Neutrophil (primary cell): ENCODE measurements at regions not wholly inside any gene's neighbourhood (a gene's known extent, or its start where the extent isn't known, plus 50 kb on each side); places are given as distances from the start of the nearest gene placed in this dataset.

Source experiments
- H3K27ac ChIP-seq: fragments of 200-600 bp; sonication (generic); 2 replicates; pipeline ENCODE4 v1.5.1; 2016; ENCODE audit warnings: mild to moderate bottlenecking, moderate library complexity
- H3K27me3 ChIP-seq: fragments of 200-600 bp; sonication (generic); 2 replicates; pipeline ENCODE4 v1.6.0; 2016; ENCODE audit warnings: mild to moderate bottlenecking
- H3K36me3 ChIP-seq: fragments of 200-600 bp; sonication (generic); 2 replicates; pipeline ENCODE4 v1.5.1; 2017
- H3K4me1 ChIP-seq, 2 experiments: fragments of 200-600 bp in 1 of 2; sonication (generic) in 1 of 2; 1 replicate in 1 of 2; 2 replicates in 1 of 2; pipeline versions ENCODE4 v1.5.1 to v1.6.1; 2013 to 2016; ENCODE audit warnings: low read depth in 1 of 2, low read length in 1 of 2, mild to moderate bottlenecking in 1 of 2, moderate library complexity in 1 of 2; ENCODE audit not compliant: control insufficient read depth in 1 of 2, insufficient read depth in 1 of 2
- H3K4me3 ChIP-seq, 2 experiments: fragments of 200-600 bp in 1 of 2; sonication (generic) in 1 of 2; 1 replicate in 1 of 2; 2 replicates in 1 of 2; pipeline ENCODE4 v1.5.1; 2013 to 2016; ENCODE audit warnings: low read depth in 1 of 2, low read length in 1 of 2, mild to moderate bottlenecking in 1 of 2, moderate library complexity in 1 of 2
- H3K9me3 ChIP-seq: fragments of 200-600 bp; sonication (generic); 2 replicates; pipeline ENCODE4 v1.5.1; 2016
- TF ChIP-seq, protein P1 (sequence below): fragments of 200-600 bp; sonication (generic); IDR thresholded peaks from 2 replicates; pipeline ENCODE4 v1.5.1; 2016; ENCODE audit warnings: antibody characterized with exemption

DNA sequence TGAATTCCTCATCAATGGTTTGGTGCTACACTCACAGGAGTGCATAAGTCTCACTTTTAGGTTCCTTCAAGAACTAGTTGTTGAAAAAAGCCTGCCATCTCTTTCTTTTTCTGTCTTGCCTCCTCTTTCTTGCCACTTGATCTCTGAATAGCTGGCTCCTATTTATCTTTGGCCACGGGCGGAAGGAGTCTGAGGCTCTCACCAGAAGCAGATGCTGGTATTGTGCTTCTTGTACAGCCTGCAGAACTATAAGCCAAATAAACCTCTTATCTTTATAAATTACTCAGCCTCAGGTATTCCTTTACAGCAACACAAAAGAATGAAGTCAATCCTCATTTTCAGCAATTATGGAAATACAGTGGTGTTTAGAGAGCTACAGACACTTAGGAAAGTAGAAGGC, 247.1 kb upstream of the PRR16 start:
- H3K9me3 ChIP-seq = no peaks in the 10 kb centered on the region
- H3K36me3 ChIP-seq = no peaks in the 10 kb centered on the region
- TF ChIP-seq, protein P1, sequence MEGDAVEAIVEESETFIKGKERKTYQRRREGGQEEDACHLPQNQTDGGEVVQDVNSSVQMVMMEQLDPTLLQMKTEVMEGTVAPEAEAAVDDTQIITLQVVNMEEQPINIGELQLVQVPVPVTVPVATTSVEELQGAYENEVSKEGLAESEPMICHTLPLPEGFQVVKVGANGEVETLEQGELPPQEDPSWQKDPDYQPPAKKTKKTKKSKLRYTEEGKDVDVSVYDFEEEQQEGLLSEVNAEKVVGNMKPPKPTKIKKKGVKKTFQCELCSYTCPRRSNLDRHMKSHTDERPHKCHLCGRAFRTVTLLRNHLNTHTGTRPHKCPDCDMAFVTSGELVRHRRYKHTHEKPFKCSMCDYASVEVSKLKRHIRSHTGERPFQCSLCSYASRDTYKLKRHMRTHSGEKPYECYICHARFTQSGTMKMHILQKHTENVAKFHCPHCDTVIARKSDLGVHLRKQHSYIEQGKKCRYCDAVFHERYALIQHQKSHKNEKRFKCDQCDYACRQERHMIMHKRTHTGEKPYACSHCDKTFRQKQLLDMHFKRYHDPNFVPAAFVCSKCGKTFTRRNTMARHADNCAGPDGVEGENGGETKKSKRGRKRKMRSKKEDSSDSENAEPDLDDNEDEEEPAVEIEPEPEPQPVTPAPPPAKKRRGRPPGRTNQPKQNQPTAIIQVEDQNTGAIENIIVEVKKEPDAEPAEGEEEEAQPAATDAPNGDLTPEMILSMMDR = no peak
- H3K27me3 ChIP-seq = no peaks in the 10 kb centered on the region
- H3K4me1 ChIP-seq = no peaks in the 10 kb centered on the region
- H3K4me3 ChIP-seq = no peak overlapping the region
- H3K27ac ChIP-seq = no peak overlapping the region

DNA sequence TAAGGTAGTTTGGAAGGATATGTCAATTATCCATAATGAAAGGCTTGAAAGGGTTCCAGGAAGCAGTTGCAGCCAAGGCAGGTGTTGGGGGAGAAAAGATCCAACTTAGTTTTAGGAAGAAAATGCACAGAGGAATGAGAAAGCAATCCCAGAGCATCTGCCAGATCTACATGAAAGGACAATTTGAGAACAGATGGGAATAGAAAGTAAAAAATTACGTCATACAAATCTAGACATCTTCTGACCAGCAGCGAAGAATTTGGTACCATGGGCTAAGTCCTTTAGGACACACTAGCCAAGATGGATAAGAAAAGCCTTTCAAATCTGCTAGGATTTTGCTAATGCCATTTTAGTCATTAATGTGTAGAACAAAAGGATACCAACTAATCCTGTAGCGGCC, 244.1 kb upstream of the PRR16 start:
- TF ChIP-seq, protein P1 = no peak
- no peaks in the 10 kb centered on the region for H3K36me3 ChIP-seq
- H3K9me3 ChIP-seq = no peaks in the 10 kb centered on the region
- H3K27ac ChIP-seq = no peak overlapping the region
- no peaks in the 10 kb centered on the region for H3K4me1 ChIP-seq
- H3K4me3 ChIP-seq = no peak overlapping the region
- no peaks in the 10 kb centered on the region for H3K27me3 ChIP-seq

DNA sequence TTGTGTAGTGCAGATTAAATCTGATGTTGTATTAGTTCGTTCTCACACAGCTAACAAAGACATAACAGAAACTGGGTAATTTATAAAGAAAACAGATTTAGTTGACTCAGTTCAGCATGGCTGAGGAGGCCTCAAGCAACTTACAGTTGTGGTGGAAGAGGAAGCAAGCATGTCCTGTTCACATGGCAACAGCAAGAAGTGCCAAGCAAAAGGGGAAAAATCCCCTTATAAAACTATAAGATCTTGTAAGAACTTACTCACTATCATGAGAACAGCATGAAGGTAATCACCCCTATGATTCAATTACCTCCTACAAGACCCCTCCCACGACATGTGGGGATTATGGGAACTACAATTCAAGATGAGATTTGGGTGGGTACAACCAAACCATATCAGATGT, 238.6 kb upstream of the PRR16 start:
- Histone ChIP-seq H3K4me3 (no peak overlapping the region), H3K9me3 (no peaks in the 10 kb centered on the region), H3K36me3 (no peaks in the 10 kb centered on the region), H3K27ac (no peak overlapping the region), H3K4me1 (no peaks in the 10 kb centered on the region), H3K27me3 (no peaks in the 10 kb centered on the region)
- TF ChIP-seq, protein P1 = no peak

DNA sequence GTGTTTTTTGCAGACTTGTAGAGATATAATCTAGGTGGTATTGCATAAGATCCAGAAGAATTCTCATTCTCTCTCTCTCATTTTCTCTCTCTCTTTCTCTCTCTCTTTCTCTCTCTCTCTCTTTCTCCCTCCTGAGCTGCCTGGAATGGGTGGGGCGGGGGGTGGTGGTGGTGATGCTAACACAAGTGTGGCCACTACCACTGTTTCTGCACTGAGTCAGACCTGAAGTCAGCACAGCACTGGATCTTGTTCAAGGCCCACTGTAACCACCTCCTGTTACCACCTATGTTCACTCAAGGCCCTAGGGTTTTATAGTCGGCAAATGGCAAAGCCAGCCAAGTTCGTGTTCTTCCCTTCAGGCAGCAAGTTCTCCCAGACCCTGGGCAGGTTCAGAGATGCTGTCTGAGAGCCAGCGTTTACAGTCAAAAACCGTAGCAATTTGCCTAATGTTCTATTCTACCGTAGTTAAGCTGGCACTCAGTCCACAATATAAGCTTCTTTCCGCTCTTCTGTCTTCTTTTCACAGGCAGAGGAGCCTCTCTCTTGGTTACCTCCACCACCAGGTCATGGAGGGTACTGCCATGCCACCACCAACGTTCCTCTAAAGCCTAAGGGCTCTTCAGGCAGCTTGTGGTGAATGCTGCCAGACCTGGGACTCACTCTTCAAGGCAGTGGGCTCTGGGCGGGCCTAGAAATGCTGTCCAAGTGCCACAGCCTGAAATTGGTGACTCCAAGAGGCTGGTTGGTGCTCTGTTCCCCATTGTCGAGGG, 235.7 kb upstream of the PRR16 start:
- Histone ChIP-seq H3K4me1 (no peaks in the 10 kb centered on the region), H3K36me3 (no peaks in the 10 kb centered on the region), H3K4me3 (no peak overlapping the region), H3K9me3 (no peaks in the 10 kb centered on the region), H3K27ac (no peak overlapping the region), H3K27me3 (no peaks in the 10 kb centered on the region)
- TF ChIP-seq, protein P1 = no peak

DNA sequence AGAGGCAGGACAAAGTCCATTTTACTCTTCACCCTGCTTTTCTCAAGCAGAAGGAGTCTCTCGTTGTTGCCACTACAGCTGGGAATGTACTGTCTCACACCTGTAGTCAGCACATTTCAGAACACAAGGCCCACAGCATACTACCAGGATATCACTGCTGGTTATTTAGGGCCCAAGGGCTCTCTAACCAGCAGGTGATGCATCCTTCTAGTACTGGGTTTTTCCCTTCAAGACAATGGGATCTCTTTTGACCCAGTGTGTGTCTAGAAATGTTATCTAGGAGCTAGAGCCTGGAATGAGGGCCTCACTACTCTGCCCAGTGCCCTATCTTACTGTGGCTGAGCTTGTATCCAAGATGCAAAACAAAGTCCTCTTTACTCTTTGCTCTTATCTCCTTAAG, 235.1 kb upstream of the PRR16 start:
- H3K4me3 ChIP-seq = no peak overlapping the region
- H3K9me3 ChIP-seq = no peaks in the 10 kb centered on the region
- TF ChIP-seq, protein P1 = no peak

More for the DNA sequence above, 235.1 kb upstream of the PRR16 start:
- H3K27me3 ChIP-seq = no peaks in the 10 kb centered on the region
- H3K36me3 ChIP-seq = no peaks in the 10 kb centered on the region
- no peaks in the 10 kb centered on the region for H3K4me1 ChIP-seq
- no peak overlapping the region for H3K27ac ChIP-seq
